GM21528 (cell line): ENCODE measurements at regions not wholly inside any gene's neighbourhood (a gene's known extent, or its start where the extent isn't known, plus 50 kb on each side); places are given as distances from the start of the nearest gene placed in this dataset.

Experiments used
- ATAC-seq: cut with Tn5 transposase; IDR thresholded peaks from one replicate; pipeline ENCODE4 v1.9.1; 2021; ENCODE audit warnings: mild to moderate bottlenecking, moderate library complexity; ENCODE audit not compliant: unreplicated experiment, low FRiP score

DNA sequence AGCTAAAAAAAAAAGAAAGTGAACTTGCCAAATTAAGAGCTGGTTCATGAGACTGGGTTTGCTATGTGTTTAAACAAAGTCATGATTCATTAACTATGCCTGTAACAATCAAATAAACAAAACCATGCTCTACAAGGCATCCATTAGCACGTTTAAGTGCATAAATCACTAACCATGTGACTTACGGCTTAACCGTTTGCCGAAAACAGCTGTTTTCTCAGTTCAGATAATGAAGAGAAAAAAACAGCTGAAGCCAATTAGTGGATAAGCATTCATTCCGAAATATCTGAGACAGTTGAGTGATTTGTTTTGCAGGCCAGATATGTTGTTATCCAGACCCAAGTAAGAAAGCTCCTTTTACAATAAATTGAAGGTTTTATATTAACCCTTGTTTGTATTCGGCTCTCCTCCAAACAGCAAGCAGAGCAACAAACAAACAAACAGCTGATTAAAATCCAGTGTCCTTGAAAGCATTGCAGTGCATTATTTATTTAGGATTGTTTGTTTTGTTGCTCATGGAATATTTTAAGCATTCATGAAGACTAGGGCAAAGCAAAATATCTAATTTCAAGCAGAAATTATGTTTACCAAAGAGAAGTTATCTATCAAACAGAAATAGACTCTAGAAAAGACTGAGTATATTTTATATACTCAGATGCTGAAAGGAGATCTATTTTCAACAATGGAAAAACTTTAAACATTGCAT is 343.5 kb downstream of the RFPL4B start:
- ATAC-seq: no peak

DNA sequence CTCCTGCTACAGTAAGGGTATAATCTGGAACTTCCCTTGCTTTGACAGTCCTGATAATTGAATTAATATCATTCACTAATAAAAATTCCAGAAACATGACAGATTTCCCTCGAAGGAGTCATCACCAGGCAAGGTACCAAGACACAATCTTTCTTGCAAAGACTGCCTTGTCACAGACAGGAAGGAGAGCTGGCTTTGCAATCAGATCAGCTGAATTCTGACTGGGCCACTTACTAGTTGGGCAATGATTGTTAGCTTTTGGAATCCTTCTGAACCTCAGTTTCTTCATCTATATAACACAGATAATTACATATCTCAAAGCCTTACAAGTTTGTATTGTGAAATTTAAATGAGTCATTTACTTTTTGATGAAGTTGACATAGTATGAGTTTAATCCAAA is 344.2 kb downstream of the RFPL4B start:
- ATAC-seq: no peak

- no peak for ATAC-seq
Measured at GRCh38 chr6:112695001-112695400, 347.9 kb downstream of the RFPL4B start.

- ATAC-seq: no peak
Measured at GRCh38 chr6:112697265-112697664, 350.1 kb downstream of the RFPL4B start.

- no peak for ATAC-seq
Measured at GRCh38 chr6:112701201-112701600, 354.1 kb downstream of the RFPL4B start.

GRCh38 chr6:112710710-112711109 is 363.6 kb downstream of the RFPL4B start:
- no peak for ATAC-seq

- ATAC-seq: no peak
Measured at GRCh38 chr6:112713402-112713801, 366.3 kb downstream of the RFPL4B start.

DNA sequence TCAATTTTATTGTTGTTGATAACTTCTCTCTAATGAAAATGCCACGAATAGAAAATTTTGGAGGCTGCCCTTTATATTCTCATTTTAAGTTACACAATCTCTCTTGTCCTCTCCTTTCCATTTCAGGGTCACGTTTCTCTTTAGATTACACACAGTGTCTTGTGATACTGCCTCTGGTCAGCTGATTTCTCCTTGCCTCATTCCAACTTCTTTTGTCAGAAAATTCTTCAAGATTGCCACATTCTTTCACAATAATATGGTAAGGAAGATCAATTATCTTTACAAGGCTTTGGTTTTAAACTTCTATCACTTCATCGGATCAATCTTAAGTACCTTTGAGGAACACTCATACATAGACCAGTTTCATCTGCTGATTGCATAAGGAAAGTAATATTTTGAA is 370.3 kb downstream of the RFPL4B start:
- ATAC-seq: no peak

DNA sequence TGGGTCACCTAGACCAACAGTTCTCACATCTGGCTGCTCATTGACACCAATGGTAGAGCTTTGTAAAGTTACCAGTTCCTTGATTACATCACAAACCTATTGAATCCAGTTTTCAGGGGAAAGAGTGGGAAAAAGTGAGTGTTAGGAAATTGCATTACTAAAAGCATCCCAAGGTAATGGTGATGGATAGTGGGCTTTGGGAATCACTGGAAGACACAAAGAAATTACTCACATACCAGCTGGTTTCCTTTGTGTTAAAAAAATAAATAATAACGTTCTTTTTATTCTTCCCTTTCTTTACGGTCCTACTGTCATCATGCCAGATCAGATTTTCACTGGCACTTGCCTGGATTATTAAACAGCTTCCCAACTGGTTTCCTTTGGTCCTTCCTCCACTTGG is 370.7 kb downstream of the RFPL4B start:
- no peak for ATAC-seq

GRCh38 chr6:112725541-112726085 is 378.5 kb downstream of the RFPL4B start:
- no peak for ATAC-seq

DNA sequence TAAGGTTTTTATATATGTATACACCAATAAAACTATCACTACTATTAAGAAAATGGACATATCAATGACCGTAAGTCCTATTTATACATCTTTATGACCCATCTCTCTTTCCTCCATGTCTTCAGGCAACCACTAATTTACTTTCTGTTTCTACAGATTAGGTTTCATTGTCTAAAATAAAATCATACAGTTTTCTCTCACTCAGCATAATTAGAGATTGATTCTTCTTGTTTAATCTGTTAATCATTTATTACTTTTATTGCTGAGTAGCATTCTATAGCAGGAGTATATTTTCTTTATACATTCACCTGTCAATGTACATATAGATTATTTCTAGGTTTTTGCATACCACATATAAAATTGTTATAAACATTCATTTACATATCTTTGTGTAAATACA is 388.0 kb downstream of the RFPL4B start:
- ATAC-seq: no peak

- no peak for ATAC-seq
Measured at GRCh38 chr6:112739766-112740165, 392.6 kb downstream of the RFPL4B start.

DNA sequence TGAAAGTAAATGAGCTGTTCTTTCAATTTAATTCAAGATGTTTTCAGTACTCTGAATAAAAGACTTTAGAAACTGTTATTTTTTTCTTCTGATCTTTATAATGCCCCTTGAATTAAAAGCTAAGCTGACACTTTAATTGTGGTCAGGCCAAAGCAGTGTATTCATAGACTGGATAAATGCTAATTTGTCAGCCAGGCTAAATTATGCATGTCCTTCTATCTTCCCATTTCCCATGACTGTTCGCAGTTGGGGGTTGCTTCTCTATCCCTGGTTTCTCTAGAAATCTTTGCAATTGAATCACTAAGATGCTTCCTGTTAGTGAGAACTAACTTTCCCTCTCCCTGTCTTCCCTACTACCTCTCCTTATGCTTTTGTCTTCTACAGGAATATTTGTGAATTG is 396.2 kb downstream of the RFPL4B start:
- no peak for ATAC-seq

- ATAC-seq: no peak
Measured at GRCh38 chr6:112744827-112745226, 397.7 kb downstream of the RFPL4B start.

DNA sequence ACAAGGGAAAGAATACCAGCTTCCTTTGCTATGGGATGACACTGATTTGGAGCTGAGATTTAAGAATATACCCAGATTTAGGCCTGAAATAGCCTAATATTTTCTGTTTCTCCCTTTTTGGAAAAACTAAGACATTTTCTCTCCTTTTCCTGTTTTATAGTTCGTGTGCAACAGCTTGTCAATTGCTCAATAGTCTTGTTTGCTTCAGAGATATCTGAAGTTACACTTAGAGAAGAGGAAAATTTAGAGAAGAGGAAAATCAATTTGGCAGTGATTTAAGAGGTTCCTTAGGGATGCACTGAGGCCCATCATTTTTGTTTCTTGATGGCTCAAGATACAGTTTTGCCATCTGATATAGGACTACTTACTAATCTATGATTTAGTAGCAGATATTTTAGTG is 398.6 kb downstream of the RFPL4B start:
- ATAC-seq: no peak

DNA sequence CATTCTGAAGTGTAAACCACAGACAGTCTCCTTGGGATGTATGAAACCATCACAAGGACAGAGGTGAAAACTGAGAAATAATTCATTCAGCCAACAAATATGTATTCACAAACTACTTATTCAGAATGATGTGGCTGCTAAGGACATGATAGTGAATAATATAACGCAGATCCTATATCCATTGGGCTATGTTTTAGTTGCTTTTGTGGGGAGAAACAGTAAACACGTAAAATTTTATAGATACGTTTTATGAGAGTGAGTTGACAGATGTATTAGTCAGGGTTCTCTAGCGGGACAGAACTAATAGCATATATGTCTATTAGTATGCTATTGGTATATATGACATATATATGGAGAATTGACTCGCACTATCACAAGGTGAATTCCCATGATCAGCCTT is 402.5 kb downstream of the RFPL4B start:
- no peak for ATAC-seq

DNA sequence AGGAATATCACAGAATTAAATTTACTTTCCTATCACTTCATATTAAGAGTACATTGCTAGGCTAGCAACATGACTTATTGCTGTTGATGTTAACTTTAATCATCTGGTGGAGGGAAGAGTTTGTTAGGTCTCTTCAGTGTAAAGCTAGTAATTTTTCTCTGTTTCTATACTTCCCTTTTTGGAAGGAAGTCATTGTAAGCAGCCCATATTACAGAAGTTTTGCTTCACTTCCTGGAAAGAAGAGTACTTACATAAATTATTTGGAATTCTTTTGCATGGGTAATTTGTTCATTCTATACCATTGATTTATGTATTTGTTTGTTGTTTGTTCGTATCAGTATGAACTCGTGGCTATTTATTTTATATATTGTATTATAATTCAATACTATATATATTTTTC is 405.2 kb downstream of the RFPL4B start:
- no peak for ATAC-seq

- ATAC-seq: no peak
Measured at GRCh38 chr6:112752791-112753190, 405.7 kb downstream of the RFPL4B start.

DNA sequence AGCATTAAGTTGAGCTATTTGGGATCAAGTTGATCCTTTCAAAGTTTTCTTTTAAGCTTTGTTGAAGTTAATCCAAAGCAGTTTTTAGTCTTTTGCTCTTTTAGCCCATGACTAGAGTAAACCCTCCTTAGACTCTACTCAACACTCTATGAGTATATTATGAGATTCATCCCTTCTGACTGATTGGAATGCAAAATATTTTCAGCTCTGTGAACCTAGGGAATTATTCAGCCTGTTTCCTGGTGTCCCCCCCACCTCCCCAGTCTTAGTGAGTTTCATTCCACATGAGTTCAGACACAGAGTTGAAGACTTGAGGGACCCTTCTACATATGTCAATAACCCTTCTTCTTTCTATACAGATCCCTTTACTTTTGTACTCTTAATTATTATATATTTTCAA is 413.7 kb downstream of the RFPL4B start:
- ATAC-seq: no peak

- no peak for ATAC-seq
Measured at GRCh38 chr6:112761740-112762139, 414.6 kb downstream of the RFPL4B start.

DNA sequence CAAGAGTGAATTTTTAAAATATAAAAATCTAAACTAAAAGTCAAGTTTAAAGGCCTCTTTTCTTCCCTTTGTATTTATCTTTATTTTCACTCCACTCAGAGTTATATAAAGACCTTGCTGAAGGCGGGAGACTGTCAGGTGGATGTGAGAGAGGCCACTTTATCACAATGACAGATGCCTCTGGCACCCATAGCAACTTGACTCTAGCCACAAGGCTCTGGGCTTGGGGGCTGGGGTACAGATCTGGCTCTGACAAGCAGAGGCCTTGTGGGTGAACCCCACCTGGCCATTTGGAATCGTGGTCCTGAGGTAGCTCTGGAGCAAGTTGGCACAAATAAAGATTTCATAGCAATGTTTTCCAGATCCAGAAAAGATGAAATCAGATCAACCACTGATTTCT is 417.2 kb downstream of the RFPL4B start:
- no peak for ATAC-seq

DNA sequence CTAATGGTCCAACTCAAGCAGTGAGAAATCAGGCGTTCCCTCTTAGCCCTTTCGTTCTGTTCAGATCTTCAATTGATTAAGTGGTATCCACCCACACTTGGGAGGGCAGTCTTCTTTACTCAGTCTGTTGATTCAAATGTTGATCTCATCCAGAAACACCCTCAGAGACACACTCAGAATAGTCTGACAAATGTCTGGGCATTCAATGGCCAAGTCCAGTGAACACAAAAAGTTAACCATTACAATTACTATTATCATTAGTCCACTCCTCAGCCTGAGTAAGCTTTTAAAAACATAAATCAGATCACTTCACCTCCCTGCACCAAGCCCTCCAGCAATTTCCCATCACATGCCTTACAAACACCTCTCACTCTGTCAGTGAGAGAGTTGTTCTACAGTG is 423.2 kb downstream of the RFPL4B start:
- ATAC-seq: no peak

DNA sequence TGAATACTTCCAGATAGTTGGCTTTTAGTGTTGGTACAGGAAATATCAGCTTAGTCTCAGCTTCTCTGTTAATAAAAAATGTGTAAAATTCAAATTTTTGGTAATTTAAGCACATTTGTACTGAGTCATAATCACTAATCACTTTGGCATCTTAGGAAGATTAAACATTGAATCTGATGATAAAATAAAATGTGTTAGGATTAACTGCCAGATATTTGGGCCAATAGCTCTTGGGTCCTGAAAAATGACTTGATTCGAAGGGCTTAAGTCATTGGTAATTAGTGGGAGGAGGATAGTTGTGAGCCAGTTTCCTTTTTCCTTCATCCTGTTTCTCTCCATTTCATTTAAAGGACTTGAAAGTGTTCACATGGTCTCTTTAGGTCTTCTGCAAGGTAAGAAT is 426.1 kb downstream of the RFPL4B start:
- ATAC-seq: no peak
